GM23338 (cell line): ENCODE measurements at regions not wholly inside any gene's neighbourhood (a gene's known extent, or its start where the extent isn't known, plus 50 kb on each side); places are given as distances from the start of the nearest gene placed in this dataset.
A peak's percentile ranks its signal among the peaks of the same experiment; 100 is the strongest.

ENCODE experiments used
- ATAC-seq: fragments of 200-7000 bp; cut with Tn5 transposase; 3 replicates; pipeline ENCODE4 v1.9.1; 2020
- DNase-seq: peaks from one replicate; pipeline ENCODE4 v3.0.0-alpha.2; 2015; ENCODE audit warnings: low spot score
- H2AFZ ChIP-seq: fragments of 200-600 bp; sonication (generic); 2 replicates; pipeline ENCODE4 v1.8.0; 2016; ENCODE audit warnings: antibody characterized with exemption, mild to moderate bottlenecking, moderate library complexity
- H3F3A ChIP-seq: fragments of 200-600 bp; sonication (generic); replicated peaks from 2 replicates; pipeline ENCODE4 v1.8.0; 2017; ENCODE audit warnings: antibody characterized with exemption, mixed run types, low read depth
- H3K27ac ChIP-seq: fragments of 200-600 bp; sonication (generic); 2 replicates; pipeline ENCODE4 v1.6.1; 2016; ENCODE audit warnings: low read depth
- H3K27me3 ChIP-seq: fragments of 200-600 bp; sonication (generic); 2 replicates; pipeline ENCODE4 v1.8.0; 2016; ENCODE audit warnings: mild to moderate bottlenecking, mixed run types, moderate library complexity; ENCODE audit not compliant: insufficient read depth
- H3K36me3 ChIP-seq: fragments of 200-600 bp; sonication (generic); 2 replicates; pipeline ENCODE4 v1.8.0; 2016; ENCODE audit warnings: mild to moderate bottlenecking; ENCODE audit not compliant: insufficient read depth
- H3K4me1 ChIP-seq: fragments of 200-600 bp; sonication (generic); 2 replicates; pipeline ENCODE4 v1.8.0; 2016; ENCODE audit warnings: mild to moderate bottlenecking, moderate library complexity; ENCODE audit not compliant: insufficient read depth
- H3K4me2 ChIP-seq: fragments of 200-600 bp; sonication (generic); 2 replicates; pipeline ENCODE4 v1.7.1; 2017; ENCODE audit warnings: mixed run types
- H3K4me3 ChIP-seq: fragments of 200-600 bp; sonication (generic); 2 replicates; pipeline ENCODE4 v1.6.1; 2016; ENCODE audit warnings: mixed run types
- H3K79me2 ChIP-seq: fragments of 200-600 bp; sonication (generic); replicated peaks from 2 replicates; pipeline ENCODE4 v1.8.0; 2017; ENCODE audit warnings: mild to moderate bottlenecking; ENCODE audit not compliant: insufficient read depth
- H3K9me2 ChIP-seq: fragments of 200-600 bp; sonication (generic); 2 replicates; pipeline ENCODE4 v1.8.0; 2017; ENCODE audit not compliant: insufficient read depth
- H4K20me1 ChIP-seq: fragments of 200-600 bp; sonication (generic); replicated peaks from 2 replicates; pipeline ENCODE4 v1.8.0; 2017; ENCODE audit warnings: mild to moderate bottlenecking; ENCODE audit not compliant: insufficient read depth
- H3K27ac Mint-ChIP-seq: 2 replicates; pipeline ENCODE4 v1.8.0; 2020; ENCODE audit warnings: inconsistent platforms, mild to moderate bottlenecking, moderate library complexity, mixed read lengths
- H3K27me3 Mint-ChIP-seq: 3 replicates; pipeline ENCODE4 v1.8.0; 2022; ENCODE audit warnings: low read depth, mild to moderate bottlenecking, moderate library complexity, mixed read lengths, inconsistent platforms; ENCODE audit not compliant: insufficient read depth, poor library complexity
- H3K36me3 Mint-ChIP-seq: 3 replicates; pipeline ENCODE4 v1.8.0; 2021; ENCODE audit warnings: low read depth, mild to moderate bottlenecking, inconsistent platforms, moderate library complexity, mixed read lengths
- H3K4me1 Mint-ChIP-seq: 3 replicates; pipeline ENCODE4 v1.8.0; 2020; ENCODE audit warnings: mild to moderate bottlenecking, inconsistent platforms, mixed read lengths
- H3K4me3 Mint-ChIP-seq: 3 replicates; pipeline ENCODE4 v1.8.0; 2021; ENCODE audit warnings: moderate library complexity, mild to moderate bottlenecking, inconsistent platforms, mixed read lengths
- H3K9me3 Mint-ChIP-seq: 3 replicates; pipeline ENCODE4 v1.8.0; 2020; ENCODE audit warnings: moderate library complexity, mild to moderate bottlenecking, inconsistent platforms, mixed read lengths
- CREB1 ChIP-seq: fragments of 250-450 bp; sonication (Bioruptor Pico); IDR thresholded peaks from 2 replicates; pipeline ENCODE4 v1.5.0; 2020; ENCODE audit warnings: low read depth, mild to moderate bottlenecking, moderate library complexity
- CTCF ChIP-seq, 2 experiments: fragments of 200-600 bp in 1 of 2; sonication (generic) in 1 of 2; conservative IDR thresholded peaks; 2 replicates each; pipeline versions ENCODE4 v1.5.1 to v1.6.1; 2016 to 2017; ENCODE audit warnings: antibody characterized with exemption in 2 of 2, low read depth in 2 of 2, mild to moderate bottlenecking in 2 of 2, moderate library complexity in 1 of 2
- ETS1 ChIP-seq: IDR thresholded peaks from 2 replicates; pipeline ENCODE4 v1.6.1; 2016; ENCODE audit warnings: antibody characterized with exemption
- EZH2 ChIP-seq: fragments of 200-600 bp; sonication (generic); IDR thresholded peaks from one replicate; pipeline ENCODE4 v1.8.0; 2017; ENCODE audit warnings: antibody characterized with exemption, mild to moderate bottlenecking, low read depth; ENCODE audit not compliant: unreplicated experiment
- EZH2phosphoT487 ChIP-seq: fragments of 200-600 bp; sonication (generic); IDR thresholded peaks from one replicate; pipeline ENCODE4 v1.8.1; 2018; ENCODE audit warnings: antibody characterized with exemption; ENCODE audit not compliant: unreplicated experiment
- JUNB ChIP-seq: IDR thresholded peaks from one replicate; pipeline ENCODE4 v1.6.1; 2016; ENCODE audit warnings: antibody characterized with exemption; ENCODE audit not compliant: unreplicated experiment
- NANOG ChIP-seq: IDR thresholded peaks from 2 replicates; pipeline ENCODE4 v1.6.1; 2016; ENCODE audit warnings: antibody characterized with exemption, borderline replicate concordance
- POLR2AphosphoS5 ChIP-seq: IDR thresholded peaks from 2 replicates; pipeline ENCODE4 v1.6.1; 2016; ENCODE audit warnings: antibody characterized with exemption, low read depth
- STAT1 ChIP-seq: IDR thresholded peaks from one replicate; pipeline ENCODE4 v1.6.1; 2016; ENCODE audit warnings: antibody characterized with exemption; ENCODE audit not compliant: unreplicated experiment
- ZNF114 ChIP-seq: fragments of 250-450 bp; sonication (Bioruptor Pico); IDR thresholded peaks from 2 replicates; pipeline ENCODE4 v1.5.0; 2020; ENCODE audit warnings: mild to moderate bottlenecking, moderate library complexity
- ZNF331 ChIP-seq: fragments of 250-450 bp; sonication (Bioruptor Pico); IDR thresholded peaks from 2 replicates; pipeline ENCODE4 v1.5.0; 2020; ENCODE audit warnings: low read depth, mild to moderate bottlenecking, moderate library complexity
- TF ChIP-seq, protein P1 (sequence below): IDR thresholded peaks from one replicate; pipeline ENCODE4 v1.6.1; 2018; ENCODE audit warnings: antibody characterized with exemption; ENCODE audit not compliant: unreplicated experiment

- no peak for ATAC-seq
- H3K36me3 Mint-ChIP-seq, result peaks cover 12% of the 10 kb centered on the region
- Histone ChIP-seq H3K4me3 (no peak overlapping the region), H3K4me2 (no peak overlapping the region), H3F3A (no peaks in the 10 kb centered on the region), H3K4me1 (peaks cover 6% of the 10 kb centered on the region; the same call in 1 of the 2 replicates), H4K20me1 (no peaks in the 10 kb centered on the region), H3K9me2 (no peaks in the 10 kb centered on the region), H3K27me3 (no peaks in the 10 kb centered on the region), H3K36me3 (no peaks in the 10 kb centered on the region), H3K79me2 (no peaks in the 10 kb centered on the region), H2AFZ (no peak overlapping the region), H3K27ac (no peak overlapping the region)
- no peak overlapping the region for H3K27ac Mint-ChIP-seq
- TF ChIP-seq STAT1 (no peak), EZH2phosphoT487 (no peak), CREB1 (no peak), ZNF331 (no peak)
- no peaks in the 10 kb centered on the region for H3K27me3 Mint-ChIP-seq
- H3K4me1 Mint-ChIP-seq, result peaks cover 12% of the 10 kb centered on the region; the same call in 2 of the 3 replicates
- H3K9me3 Mint-ChIP-seq, result peaks cover 9% of the 10 kb centered on the region
- H3K4me3 Mint-ChIP-seq, result no peak overlapping the region
- no peak for DNase-seq
Observed at GRCh38 chr5:52328220-52328806, 459.4 kb upstream of the ITGA1 start.

DNA sequence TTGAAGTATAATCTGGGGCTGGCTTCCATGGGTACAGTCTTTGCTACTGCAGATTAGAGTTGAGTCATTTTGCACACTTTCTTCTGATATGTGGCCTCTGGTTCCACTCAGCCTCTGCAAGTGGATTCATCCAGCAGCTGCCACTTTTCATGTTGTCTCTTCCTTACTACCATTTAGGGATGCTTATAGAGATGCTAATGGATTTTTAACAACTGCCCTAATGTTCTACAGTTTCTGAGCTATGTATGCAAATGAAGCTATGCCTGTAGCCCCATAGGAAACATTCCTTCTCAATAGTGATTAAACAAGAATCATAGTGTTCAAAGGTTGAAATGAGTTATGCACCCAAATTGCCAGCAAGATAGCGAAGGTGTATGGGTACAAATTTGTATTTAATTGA, 456.0 kb upstream of the ITGA1 start:
- Mint-ChIP-seq H3K9me3 (peaks cover 20% of the 10 kb centered on the region), H3K4me1 (peaks cover 17% of the 10 kb centered on the region; the same call in 2 of the 3 replicates), H3K4me3 (no peak overlapping the region), H3K27me3 (peaks cover 3% of the 10 kb centered on the region), H3K27ac (peak overlapping the region; percentile 64; the same call in 1 of the 2 replicates), H3K36me3 (peaks cover 20% of the 10 kb centered on the region)
- no peaks in the 10 kb centered on the region for H3K27me3 ChIP-seq
- H3K4me1 ChIP-seq, result peaks cover 6% of the 10 kb centered on the region; the same call in 1 of the 2 replicates
- H3K79me2 ChIP-seq, result no peaks in the 10 kb centered on the region
- ATAC-seq, result no peak
- H2AFZ ChIP-seq, result no peak overlapping the region
- DNase-seq, result peak; percentile 17
- H3K4me2 ChIP-seq, result no peak overlapping the region
- H3K36me3 ChIP-seq, result no peaks in the 10 kb centered on the region
- H4K20me1 ChIP-seq, result no peaks in the 10 kb centered on the region
- H3K9me2 ChIP-seq, result no peaks in the 10 kb centered on the region
- no peak overlapping the region for H3K4me3 ChIP-seq
- H3K27ac ChIP-seq, result no peak overlapping the region
- no peaks in the 10 kb centered on the region for H3F3A ChIP-seq
- no peak for TF ChIP-seq STAT1
- no peak for TF ChIP-seq CREB1
- no peak for TF ChIP-seq CTCF (conservative IDR thresholded peaks at IDR 0.05; ENCODE audit: low read depth in 2 of 2)
- TF ChIP-seq ZNF331, result no peak
- no peak for TF ChIP-seq ZNF114 (CRISPR knock-in tag)
- TF ChIP-seq POLR2AphosphoS5, result no peak
- no peak for TF ChIP-seq NANOG
- TF ChIP-seq JUNB, result no peak
- TF ChIP-seq, protein P1, sequence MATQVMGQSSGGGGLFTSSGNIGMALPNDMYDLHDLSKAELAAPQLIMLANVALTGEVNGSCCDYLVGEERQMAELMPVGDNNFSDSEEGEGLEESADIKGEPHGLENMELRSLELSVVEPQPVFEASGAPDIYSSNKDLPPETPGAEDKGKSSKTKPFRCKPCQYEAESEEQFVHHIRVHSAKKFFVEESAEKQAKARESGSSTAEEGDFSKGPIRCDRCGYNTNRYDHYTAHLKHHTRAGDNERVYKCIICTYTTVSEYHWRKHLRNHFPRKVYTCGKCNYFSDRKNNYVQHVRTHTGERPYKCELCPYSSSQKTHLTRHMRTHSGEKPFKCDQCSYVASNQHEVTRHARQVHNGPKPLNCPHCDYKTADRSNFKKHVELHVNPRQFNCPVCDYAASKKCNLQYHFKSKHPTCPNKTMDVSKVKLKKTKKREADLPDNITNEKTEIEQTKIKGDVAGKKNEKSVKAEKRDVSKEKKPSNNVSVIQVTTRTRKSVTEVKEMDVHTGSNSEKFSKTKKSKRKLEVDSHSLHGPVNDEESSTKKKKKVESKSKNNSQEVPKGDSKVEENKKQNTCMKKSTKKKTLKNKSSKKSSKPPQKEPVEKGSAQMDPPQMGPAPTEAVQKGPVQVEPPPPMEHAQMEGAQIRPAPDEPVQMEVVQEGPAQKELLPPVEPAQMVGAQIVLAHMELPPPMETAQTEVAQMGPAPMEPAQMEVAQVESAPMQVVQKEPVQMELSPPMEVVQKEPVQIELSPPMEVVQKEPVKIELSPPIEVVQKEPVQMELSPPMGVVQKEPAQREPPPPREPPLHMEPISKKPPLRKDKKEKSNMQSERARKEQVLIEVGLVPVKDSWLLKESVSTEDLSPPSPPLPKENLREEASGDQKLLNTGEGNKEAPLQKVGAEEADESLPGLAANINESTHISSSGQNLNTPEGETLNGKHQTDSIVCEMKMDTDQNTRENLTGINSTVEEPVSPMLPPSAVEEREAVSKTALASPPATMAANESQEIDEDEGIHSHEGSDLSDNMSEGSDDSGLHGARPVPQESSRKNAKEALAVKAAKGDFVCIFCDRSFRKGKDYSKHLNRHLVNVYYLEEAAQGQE, result no peak
- no peak for TF ChIP-seq ETS1
- TF ChIP-seq EZH2phosphoT487, result no peak
- TF ChIP-seq EZH2, result no peak
